ENCODE measurements at regions not wholly inside any gene's neighbourhood (a gene's known extent, or its start where the extent isn't known, plus 50 kb on each side); places are given as distances from the start of the nearest gene placed in this dataset.

GRCh38 chr20:56817780-56818675, 188.9 kb downstream of the TFAP2C start:
- no peak overlapping the region for H3K4me3 Mint-ChIP-seq

GRCh38 chr20:56820984-56821383, 191.9 kb downstream of the TFAP2C start:
- Histone ChIP-seq H3K27me3 (ENCODE audit: control insufficient read depth, insufficient read depth, low read length) (no peaks in the 10 kb centered on the region), H3K27ac (ENCODE audit: insufficient read depth, low read length, poor library complexity, severe bottlenecking) (no peak overlapping the region)
- H3K27ac Mint-ChIP-seq = peak overlapping the region in 1 of 3 donors; percentile 33

More at GRCh38 chr20:56817780-56818675, 188.9 kb downstream of the TFAP2C start:
- no peak for ATAC-seq (ENCODE audit: low read depth in 2 of 2)
- H3K27ac Mint-ChIP-seq = no peak overlapping the region
- Histone ChIP-seq H3K27me3 (ENCODE audit: control insufficient read depth, insufficient read depth, low read length) (no peaks in the 10 kb centered on the region), H3K27ac (ENCODE audit: insufficient read depth, low read length, poor library complexity, severe bottlenecking) (no peak overlapping the region), H3K9me3 (ENCODE audit: control insufficient read depth in 2 of 2, low read length in 2 of 2) (no peaks in the 10 kb centered on the region), H3K4me1 (ENCODE audit: control insufficient read depth, insufficient read depth, low read length, poor library complexity, severe bottlenecking) (no peaks in the 10 kb centered on the region), H3K4me3 (ENCODE audit: low read depth, low read length) (no peak overlapping the region), H3K36me3 (ENCODE audit: control insufficient read depth, insufficient read depth, low read length) (no peaks in the 10 kb centered on the region)
- DNase-seq = no peak
- H3K27me3 Mint-ChIP-seq = peaks cover 9% of the 10 kb centered on the region
- peaks cover 0 to 4% (median 2%) of the 10 kb centered on the region in 7 donors for H3K9me3 Mint-ChIP-seq
- H3K36me3 Mint-ChIP-seq = no peaks in the 10 kb centered on the region
- H3K4me1 Mint-ChIP-seq = no peaks in the 10 kb centered on the region

GRCh38 chr20:56826306-56826704, 197.2 kb downstream of the TFAP2C start:
- H3K4me3 ChIP-seq (ENCODE audit: low read depth, low read length) = no peak overlapping the region
- no peak overlapping the region for H3K27ac Mint-ChIP-seq
- H3K36me3 Mint-ChIP-seq = no peaks in the 10 kb centered on the region
- H3K9me3 Mint-ChIP-seq = peaks cover 0 to 7% (median 0%) of the 10 kb centered on the region in 7 donors
- H3K4me1 ChIP-seq (ENCODE audit: control insufficient read depth, insufficient read depth, low read length, poor library complexity, severe bottlenecking) = no peaks in the 10 kb centered on the region
- H3K9me3 ChIP-seq (ENCODE audit: control insufficient read depth in 2 of 2, low read length in 2 of 2) = no peaks in the 10 kb centered on the region
- H3K27me3 ChIP-seq (ENCODE audit: control insufficient read depth, insufficient read depth, low read length) = no peaks in the 10 kb centered on the region
- H3K27ac ChIP-seq (ENCODE audit: insufficient read depth, low read length, poor library complexity, severe bottlenecking) = no peak overlapping the region
- H3K4me3 Mint-ChIP-seq = no peak overlapping the region
- no peak for DNase-seq
- no peaks in the 10 kb centered on the region for H3K36me3 ChIP-seq (ENCODE audit: control insufficient read depth, insufficient read depth, low read length)
- H3K4me1 Mint-ChIP-seq = no peaks in the 10 kb centered on the region
- H3K27me3 Mint-ChIP-seq = peaks cover 3% of the 10 kb centered on the region
- no peak for ATAC-seq (ENCODE audit: low read depth in 2 of 2)

More at GRCh38 chr20:56820984-56821383, 191.9 kb downstream of the TFAP2C start:
- Mint-ChIP-seq H3K4me1 (no peaks in the 10 kb centered on the region), H3K36me3 (no peaks in the 10 kb centered on the region), H3K27me3 (peaks cover 9% of the 10 kb centered on the region), H3K9me3 (peaks cover 0 to 4% (median 2%) of the 10 kb centered on the region in 7 donors), H3K4me3 (no peak overlapping the region)
- Histone ChIP-seq H3K9me3 (ENCODE audit: control insufficient read depth in 2 of 2, low read length in 2 of 2) (no peaks in the 10 kb centered on the region), H3K4me1 (ENCODE audit: control insufficient read depth, insufficient read depth, low read length, poor library complexity, severe bottlenecking) (no peaks in the 10 kb centered on the region), H3K36me3 (ENCODE audit: control insufficient read depth, insufficient read depth, low read length) (no peaks in the 10 kb centered on the region), H3K4me3 (ENCODE audit: low read depth, low read length) (no peak overlapping the region)
- ATAC-seq (ENCODE audit: low read depth in 2 of 2) = no peak
- DNase-seq = no peak

- no peak overlapping the region for H3K27ac Mint-ChIP-seq
- Histone ChIP-seq H3K9me3 (ENCODE audit: control insufficient read depth in 2 of 2, low read length in 2 of 2) (no peaks in the 10 kb centered on the region), H3K4me1 (ENCODE audit: control insufficient read depth, insufficient read depth, low read length, poor library complexity, severe bottlenecking) (no peaks in the 10 kb centered on the region), H3K27ac (ENCODE audit: insufficient read depth, low read length, poor library complexity, severe bottlenecking) (no peak overlapping the region), H3K27me3 (ENCODE audit: control insufficient read depth, insufficient read depth, low read length) (no peaks in the 10 kb centered on the region), H3K36me3 (ENCODE audit: control insufficient read depth, insufficient read depth, low read length) (no peaks in the 10 kb centered on the region), H3K4me3 (ENCODE audit: low read depth, low read length) (no peak overlapping the region)
- ATAC-seq (ENCODE audit: low read depth in 2 of 2) (no peak), DNase-seq (no peak)
- H3K27me3 Mint-ChIP-seq = peaks cover 9% of the 10 kb centered on the region
- H3K4me3 Mint-ChIP-seq = no peak overlapping the region
- no peaks in the 10 kb centered on the region for H3K36me3 Mint-ChIP-seq
- peaks cover 0 to 5% (median 0%) of the 10 kb centered on the region in 7 donors for H3K9me3 Mint-ChIP-seq
- H3K4me1 Mint-ChIP-seq = no peaks in the 10 kb centered on the region
These were observed 197.9 kb downstream of the TFAP2C start for GRCh38 chr20:56826705-56827665.

- no peak overlapping the region for H3K4me3 ChIP-seq (ENCODE audit: low read depth, low read length)
- no peaks in the 10 kb centered on the region for H3K27me3 ChIP-seq (ENCODE audit: control insufficient read depth, insufficient read depth, low read length)
- Mint-ChIP-seq H3K36me3 (no peaks in the 10 kb centered on the region), H3K27ac (no peak overlapping the region), H3K4me1 (no peaks in the 10 kb centered on the region), H3K4me3 (no peak overlapping the region), H3K27me3 (peaks cover 9% of the 10 kb centered on the region), H3K9me3 (peaks cover 0 to 5% (median 0%) of the 10 kb centered on the region in 7 donors)
- no peaks in the 10 kb centered on the region for H3K9me3 ChIP-seq (ENCODE audit: control insufficient read depth in 2 of 2, low read length in 2 of 2)
- H3K27ac ChIP-seq (ENCODE audit: insufficient read depth, low read length, poor library complexity, severe bottlenecking) = no peak overlapping the region
- H3K36me3 ChIP-seq (ENCODE audit: control insufficient read depth, insufficient read depth, low read length) = no peaks in the 10 kb centered on the region
- no peak for ATAC-seq (ENCODE audit: low read depth in 2 of 2)
- no peak for DNase-seq
- H3K4me1 ChIP-seq (ENCODE audit: control insufficient read depth, insufficient read depth, low read length, poor library complexity, severe bottlenecking) = no peaks in the 10 kb centered on the region
These were observed 198.7 kb downstream of the TFAP2C start for GRCh38 chr20:56827763-56828162.

- peaks cover 9% of the 10 kb centered on the region for H3K27me3 Mint-ChIP-seq
- Histone ChIP-seq H3K36me3 (ENCODE audit: control insufficient read depth, insufficient read depth, low read length) (no peaks in the 10 kb centered on the region), H3K4me3 (ENCODE audit: low read depth, low read length) (no peak overlapping the region), H3K9me3 (ENCODE audit: control insufficient read depth in 2 of 2, low read length in 2 of 2) (no peaks in the 10 kb centered on the region), H3K4me1 (ENCODE audit: control insufficient read depth, insufficient read depth, low read length, poor library complexity, severe bottlenecking) (no peaks in the 10 kb centered on the region), H3K27me3 (ENCODE audit: control insufficient read depth, insufficient read depth, low read length) (no peaks in the 10 kb centered on the region), H3K27ac (ENCODE audit: insufficient read depth, low read length, poor library complexity, severe bottlenecking) (no peak overlapping the region)
- no peak overlapping the region for H3K4me3 Mint-ChIP-seq
- no peaks in the 10 kb centered on the region for H3K36me3 Mint-ChIP-seq
- ATAC-seq (ENCODE audit: low read depth in 2 of 2) (no peak), DNase-seq (no peak)
- H3K27ac Mint-ChIP-seq = no peak overlapping the region
- peaks cover 0 to 5% (median 0%) of the 10 kb centered on the region in 7 donors for H3K9me3 Mint-ChIP-seq
- H3K4me1 Mint-ChIP-seq = no peaks in the 10 kb centered on the region
These were observed 199.3 kb downstream of the TFAP2C start for GRCh38 chr20:56828402-56828801.

GRCh38 chr20:56829788-56830385, 200.8 kb downstream of the TFAP2C start:
- DNase-seq = no peak
- Mint-ChIP-seq H3K4me1 (no peaks in the 10 kb centered on the region), H3K36me3 (no peaks in the 10 kb centered on the region), H3K27ac (no peak overlapping the region), H3K27me3 (peaks cover 13% of the 10 kb centered on the region), H3K9me3 (peaks cover 0 to 5% (median 0%) of the 10 kb centered on the region in 7 donors), H3K4me3 (no peak overlapping the region)
- no peak overlapping the region for H3K27ac ChIP-seq (ENCODE audit: insufficient read depth, low read length, poor library complexity, severe bottlenecking)
- no peaks in the 10 kb centered on the region for H3K4me1 ChIP-seq (ENCODE audit: control insufficient read depth, insufficient read depth, low read length, poor library complexity, severe bottlenecking)
- no peaks in the 10 kb centered on the region for H3K9me3 ChIP-seq (ENCODE audit: control insufficient read depth in 2 of 2, low read length in 2 of 2)
- H3K4me3 ChIP-seq (ENCODE audit: low read depth, low read length) = no peak overlapping the region
- H3K27me3 ChIP-seq (ENCODE audit: control insufficient read depth, insufficient read depth, low read length) = no peaks in the 10 kb centered on the region
- no peak for ATAC-seq (ENCODE audit: low read depth in 2 of 2)
- H3K36me3 ChIP-seq (ENCODE audit: control insufficient read depth, insufficient read depth, low read length) = no peaks in the 10 kb centered on the region
